ENCODE measurements at regions not wholly inside any gene's neighbourhood (a gene's known extent, or its start where the extent isn't known, plus 50 kb on each side); places are given as distances from the start of the nearest gene placed in this dataset.

- Histone ChIP-seq H3K4me1 (ENCODE audit: control insufficient read depth in 2 of 2, insufficient read depth in 2 of 2, low read length in 1 of 2) (no peaks in the 10 kb centered on the region), H3K27me3 (ENCODE audit: control insufficient read depth in 1 of 2, insufficient read depth in 2 of 2, low read length in 2 of 2) (no peaks in the 10 kb centered on the region), H3K9me3 (ENCODE audit: control insufficient read depth in 2 of 2, insufficient read depth in 1 of 2, low read depth in 1 of 2, low read length in 1 of 2) (no peaks in the 10 kb centered on the region), H3K27ac (ENCODE audit: low read depth in 2 of 2, low read length in 1 of 2) (no peak overlapping the region), H3K36me3 (ENCODE audit: control insufficient read depth in 2 of 2, insufficient read depth in 2 of 2, low read length in 1 of 2) (no peaks in the 10 kb centered on the region), H3K4me3 (ENCODE audit: low read depth in 1 of 2, low read length in 2 of 2) (no peak overlapping the region)
- WGBS, 2 donors, result 55 to 80% methylated on average over 2 of the region's 2 CpGs
Observed at GRCh38 chr4:100569196-100569595, 51.4 kb upstream of the EMCN start.

Data from esophagus (tissue), 2 donors.